MM.1S (cell line): ENCODE measurements at regions not wholly inside any gene's neighbourhood (a gene's known extent, or its start where the extent isn't known, plus 50 kb on each side); places are given as distances from the start of the nearest gene placed in this dataset.

Experiments used
- DNase-seq: peaks from one replicate; pipeline ENCODE4 v3.0.0-alpha.2; 2015
- H2AFZ ChIP-seq: fragments of 300-600 bp; sonication (generic); 2 replicates; pipeline ENCODE4 v1.6.0; 2016; ENCODE audit warnings: antibody characterized with exemption, low read length
- H3F3A ChIP-seq: fragments of 300-600 bp; sonication (generic); 2 replicates; pipeline ENCODE4 v1.6.1; 2016; ENCODE audit warnings: mild to moderate bottlenecking, antibody characterized with exemption, low read length, moderate library complexity, mixed read lengths; ENCODE audit not compliant: insufficient read depth
- H3K27ac ChIP-seq: fragments of 300-600 bp; sonication (generic); 2 replicates; pipeline ENCODE4 v1.5.1; 2016; ENCODE audit warnings: mild to moderate bottlenecking, low read length
- H3K27me3 ChIP-seq: fragments of 300-600 bp; sonication (generic); replicated peaks from 2 replicates; pipeline ENCODE4 v1.6.0; 2016; ENCODE audit warnings: low read length; ENCODE audit not compliant: insufficient read depth
- H3K36me3 ChIP-seq: fragments of 300-600 bp; sonication (generic); replicated peaks from 2 replicates; pipeline ENCODE4 v1.6.1; 2016; ENCODE audit warnings: mild to moderate bottlenecking, low read length, mixed read lengths; ENCODE audit not compliant: insufficient read depth
- H3K4me1 ChIP-seq: fragments of 300-600 bp; sonication (generic); 2 replicates; pipeline ENCODE4 v1.6.1; 2016; ENCODE audit warnings: low read length, mixed read lengths
- H3K4me2 ChIP-seq: fragments of 300-600 bp; sonication (generic); 2 replicates; pipeline ENCODE4 v1.6.0; 2016; ENCODE audit warnings: low read depth, low read length
- H3K4me3 ChIP-seq: fragments of 300-600 bp; sonication (generic); 2 replicates; pipeline ENCODE4 v1.5.1; 2016; ENCODE audit warnings: low read length, mixed read lengths
- H3K79me2 ChIP-seq: fragments of 300-600 bp; sonication (generic); 2 replicates; pipeline ENCODE4 v1.6.1; 2016; ENCODE audit warnings: mixed run types, low read length, mixed read lengths
- H3K9ac ChIP-seq: fragments of 300-600 bp; sonication (generic); 2 replicates; pipeline ENCODE4 v1.6.1; 2016; ENCODE audit warnings: low read length, mixed read lengths
- H3K9me2 ChIP-seq: fragments of 300-600 bp; sonication (generic); replicated peaks from 2 replicates; pipeline ENCODE4 v1.6.1; 2016; ENCODE audit warnings: mild to moderate bottlenecking, low read length, mixed read lengths; ENCODE audit not compliant: insufficient read depth
- H3K9me3 ChIP-seq: fragments of 300-600 bp; sonication (generic); replicated peaks from 2 replicates; pipeline ENCODE4 v1.6.1; 2016; ENCODE audit warnings: mild to moderate bottlenecking, low read length, mixed read lengths; ENCODE audit not compliant: insufficient read depth
- H4K20me1 ChIP-seq: fragments of 300-600 bp; sonication (generic); 2 replicates; pipeline ENCODE4 v1.6.1; 2016; ENCODE audit warnings: mild to moderate bottlenecking, low read length, moderate library complexity, mixed read lengths; ENCODE audit not compliant: insufficient read depth
- EZH2 ChIP-seq: fragments of 300-600 bp; sonication (generic); optimal IDR thresholded peaks from 2 replicates; pipeline ENCODE3; 2017; ENCODE audit warnings: low read depth, mild to moderate bottlenecking, antibody characterized with exemption, low read length, mixed read lengths
- EZH2phosphoT487 ChIP-seq: fragments of 300-600 bp; sonication (generic); IDR thresholded peaks from 2 replicates; pipeline ENCODE4 v1.6.1; 2018; ENCODE audit warnings: antibody characterized with exemption, low read length
- TF ChIP-seq, protein P1 (sequence below): fragments of 300-600 bp; sonication (generic); IDR thresholded peaks from 2 replicates; pipeline ENCODE4 v1.5.1; 2016; ENCODE audit warnings: antibody characterized with exemption, low read length, mixed read lengths

DNA sequence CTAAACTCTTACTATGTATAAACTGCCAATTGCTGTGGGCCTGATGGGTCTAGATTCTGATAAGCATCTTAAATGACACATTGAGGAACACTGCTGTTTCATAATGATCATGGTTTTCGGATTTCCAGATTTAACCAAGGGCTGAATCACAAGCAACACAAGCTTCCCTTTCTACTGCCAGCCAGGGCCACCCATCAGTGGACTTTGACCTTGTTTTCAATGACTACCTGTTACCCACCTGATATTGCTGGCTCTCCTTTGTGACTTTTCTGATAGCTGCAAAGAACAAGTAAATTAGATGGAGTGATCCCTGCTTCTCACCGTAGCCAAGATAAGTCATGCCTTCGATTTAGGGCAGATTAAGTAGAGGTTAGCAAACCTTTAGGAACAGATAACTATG, 259.0 kb downstream of the PAX3 start:
- Histone ChIP-seq H3K9ac (no peak overlapping the region), H4K20me1 (no peaks in the 10 kb centered on the region), H3K4me3 (no peak overlapping the region), H3F3A (no peaks in the 10 kb centered on the region), H3K9me2 (no peaks in the 10 kb centered on the region), H3K36me3 (no peaks in the 10 kb centered on the region), H2AFZ (no peak overlapping the region), H3K27me3 (no peaks in the 10 kb centered on the region), H3K27ac (no peak overlapping the region), H3K4me2 (no peak overlapping the region), H3K79me2 (no peaks in the 10 kb centered on the region), H3K4me1 (no peaks in the 10 kb centered on the region), H3K9me3 (no peaks in the 10 kb centered on the region)
- DNase-seq, result no peak
- no peak for TF ChIP-seq EZH2

DNA sequence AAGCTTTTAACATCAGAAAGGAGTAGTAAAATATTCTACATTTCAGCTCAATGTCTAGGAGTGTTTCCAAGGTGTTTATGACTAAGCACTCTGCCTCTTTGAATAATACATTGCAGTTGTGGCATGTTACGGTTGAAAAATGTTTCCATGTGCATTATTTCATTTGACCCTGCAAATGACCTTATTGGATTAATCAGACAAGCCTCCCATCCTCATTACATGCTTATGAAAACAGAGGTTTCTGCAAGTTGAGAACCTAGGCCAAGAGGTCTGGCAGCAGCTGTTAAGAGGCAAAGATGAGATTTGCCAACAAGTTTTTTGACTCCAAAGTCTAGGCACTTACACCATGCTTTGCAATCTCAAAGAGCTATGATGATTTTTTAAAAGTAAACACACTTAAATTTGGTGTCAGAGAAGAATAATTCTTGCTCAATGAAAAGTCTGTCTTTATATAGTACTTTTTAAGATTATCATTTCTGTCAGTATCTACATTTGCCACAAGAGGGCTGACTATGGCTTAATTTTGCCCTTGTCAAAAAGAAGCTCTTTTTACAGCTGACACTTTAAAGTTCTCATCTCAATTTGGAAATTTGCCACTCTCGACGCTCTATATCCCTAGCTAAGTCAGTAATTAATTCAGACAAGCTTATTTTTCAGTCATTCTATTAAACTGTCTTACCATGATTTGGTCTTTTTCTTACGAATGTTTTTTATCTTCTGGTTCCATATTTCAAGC, 260.6 kb downstream of the PAX3 start:
- no peak overlapping the region for H3K9ac ChIP-seq
- no peaks in the 10 kb centered on the region for H3K9me3 ChIP-seq
- H3K27ac ChIP-seq, result no peak overlapping the region
- H3K36me3 ChIP-seq, result no peaks in the 10 kb centered on the region
- H3K4me2 ChIP-seq, result no peak overlapping the region
- no peak for TF ChIP-seq EZH2
- TF ChIP-seq EZH2phosphoT487, result no peak
- TF ChIP-seq, protein P1, sequence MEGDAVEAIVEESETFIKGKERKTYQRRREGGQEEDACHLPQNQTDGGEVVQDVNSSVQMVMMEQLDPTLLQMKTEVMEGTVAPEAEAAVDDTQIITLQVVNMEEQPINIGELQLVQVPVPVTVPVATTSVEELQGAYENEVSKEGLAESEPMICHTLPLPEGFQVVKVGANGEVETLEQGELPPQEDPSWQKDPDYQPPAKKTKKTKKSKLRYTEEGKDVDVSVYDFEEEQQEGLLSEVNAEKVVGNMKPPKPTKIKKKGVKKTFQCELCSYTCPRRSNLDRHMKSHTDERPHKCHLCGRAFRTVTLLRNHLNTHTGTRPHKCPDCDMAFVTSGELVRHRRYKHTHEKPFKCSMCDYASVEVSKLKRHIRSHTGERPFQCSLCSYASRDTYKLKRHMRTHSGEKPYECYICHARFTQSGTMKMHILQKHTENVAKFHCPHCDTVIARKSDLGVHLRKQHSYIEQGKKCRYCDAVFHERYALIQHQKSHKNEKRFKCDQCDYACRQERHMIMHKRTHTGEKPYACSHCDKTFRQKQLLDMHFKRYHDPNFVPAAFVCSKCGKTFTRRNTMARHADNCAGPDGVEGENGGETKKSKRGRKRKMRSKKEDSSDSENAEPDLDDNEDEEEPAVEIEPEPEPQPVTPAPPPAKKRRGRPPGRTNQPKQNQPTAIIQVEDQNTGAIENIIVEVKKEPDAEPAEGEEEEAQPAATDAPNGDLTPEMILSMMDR, result peak; percentile 37
- H3K27me3 ChIP-seq, result no peaks in the 10 kb centered on the region
- H3F3A ChIP-seq, result no peaks in the 10 kb centered on the region
- H3K79me2 ChIP-seq, result no peaks in the 10 kb centered on the region
- no peaks in the 10 kb centered on the region for H4K20me1 ChIP-seq
- H3K4me3 ChIP-seq, result no peak overlapping the region
- H3K9me2 ChIP-seq, result no peaks in the 10 kb centered on the region
- DNase-seq, result peak; percentile 37
- H2AFZ ChIP-seq, result no peak overlapping the region
- no peaks in the 10 kb centered on the region for H3K4me1 ChIP-seq

DNA sequence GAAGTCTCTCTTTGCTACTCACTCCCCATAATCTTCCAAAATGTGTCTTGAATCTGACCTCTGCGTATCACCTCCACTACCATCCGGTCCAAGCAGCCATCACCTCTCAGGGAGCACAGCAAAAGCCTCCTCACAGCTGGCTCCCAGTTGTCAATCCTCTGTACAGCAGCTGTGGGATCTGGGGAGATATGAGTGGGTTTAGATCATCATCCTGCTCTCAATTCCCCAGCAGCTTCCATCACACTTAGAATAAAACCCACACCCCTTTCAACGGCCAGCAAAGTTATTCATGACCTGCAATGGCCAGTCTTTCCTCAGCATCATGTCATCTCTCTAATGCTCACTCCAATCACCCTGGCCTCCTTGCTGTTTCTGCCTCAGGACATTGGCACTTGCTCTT, 261.6 kb downstream of the PAX3 start:
- TF ChIP-seq EZH2phosphoT487 (no peak), EZH2 (no peak)
- TF ChIP-seq, protein P1, result no peak
- Histone ChIP-seq H4K20me1 (no peaks in the 10 kb centered on the region), H3K79me2 (no peaks in the 10 kb centered on the region), H3K9ac (no peak overlapping the region), H3K9me2 (no peaks in the 10 kb centered on the region), H3K27ac (no peak overlapping the region), H3K4me1 (no peaks in the 10 kb centered on the region), H3K9me3 (no peaks in the 10 kb centered on the region), H3K27me3 (no peaks in the 10 kb centered on the region), H3K4me2 (no peak overlapping the region), H2AFZ (no peak overlapping the region), H3K4me3 (no peak overlapping the region), H3K36me3 (no peaks in the 10 kb centered on the region), H3F3A (no peaks in the 10 kb centered on the region)
- DNase-seq, result no peak

DNA sequence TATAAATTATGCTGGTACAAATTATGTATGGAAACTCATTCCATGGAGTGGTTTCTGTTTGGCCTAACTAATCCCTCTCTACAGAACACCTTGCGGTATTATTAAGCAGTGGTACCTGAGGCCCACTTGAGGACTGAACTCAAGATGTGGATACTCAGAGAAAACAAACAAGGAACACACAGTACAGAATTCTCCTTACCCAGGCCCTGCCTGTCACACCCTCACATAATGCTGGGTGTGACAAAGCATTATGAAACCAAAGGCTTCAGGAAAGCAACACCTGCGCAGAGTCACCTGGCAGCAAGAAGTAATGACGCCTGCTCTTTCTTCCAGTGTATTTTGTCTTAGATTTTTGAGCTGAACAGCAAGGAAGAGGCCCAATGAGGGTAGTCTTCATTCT, 264.7 kb downstream of the PAX3 start:
- no peak for TF ChIP-seq EZH2phosphoT487
- no peak for TF ChIP-seq EZH2
- Histone ChIP-seq H3K27ac (no peak overlapping the region), H3F3A (no peaks in the 10 kb centered on the region), H3K9me3 (no peaks in the 10 kb centered on the region), H3K4me2 (no peak overlapping the region), H3K4me1 (no peaks in the 10 kb centered on the region), H4K20me1 (no peaks in the 10 kb centered on the region), H3K4me3 (no peak overlapping the region), H3K79me2 (no peaks in the 10 kb centered on the region), H3K36me3 (no peaks in the 10 kb centered on the region), H3K27me3 (no peaks in the 10 kb centered on the region), H3K9ac (no peak overlapping the region), H2AFZ (no peak overlapping the region), H3K9me2 (no peaks in the 10 kb centered on the region)
- DNase-seq, result no peak
